PC-9 (cell line): ENCODE measurements at regions not wholly inside any gene's neighbourhood (a gene's known extent, or its start where the extent isn't known, plus 50 kb on each side); places are given as distances from the start of the nearest gene placed in this dataset.

Experiments used
- CTCF ChIP-seq: fragments of 200-600 bp; sonication (generic); conservative IDR thresholded peaks from 2 replicates; pipeline ENCODE4 v1.6.1; 2017; ENCODE audit warnings: mixed run types, antibody characterized with exemption, mild to moderate bottlenecking, moderate library complexity
- EZH2 ChIP-seq: fragments of 200-600 bp; sonication (generic); IDR thresholded peaks from 2 replicates; pipeline ENCODE4 v1.8.0; 2017; ENCODE audit warnings: antibody characterized with exemption, low read depth

- TF ChIP-seq CTCF (no peak), EZH2 (no peak)
These were observed 195.3 kb downstream of the NHLRC3 start for GRCh38 chr13:39233519-39233918.
